ENCODE measurements at regions not wholly inside any gene's neighbourhood (a gene's known extent, or its start where the extent isn't known, plus 50 kb on each side); places are given as distances from the start of the nearest gene placed in this dataset.

DNA sequence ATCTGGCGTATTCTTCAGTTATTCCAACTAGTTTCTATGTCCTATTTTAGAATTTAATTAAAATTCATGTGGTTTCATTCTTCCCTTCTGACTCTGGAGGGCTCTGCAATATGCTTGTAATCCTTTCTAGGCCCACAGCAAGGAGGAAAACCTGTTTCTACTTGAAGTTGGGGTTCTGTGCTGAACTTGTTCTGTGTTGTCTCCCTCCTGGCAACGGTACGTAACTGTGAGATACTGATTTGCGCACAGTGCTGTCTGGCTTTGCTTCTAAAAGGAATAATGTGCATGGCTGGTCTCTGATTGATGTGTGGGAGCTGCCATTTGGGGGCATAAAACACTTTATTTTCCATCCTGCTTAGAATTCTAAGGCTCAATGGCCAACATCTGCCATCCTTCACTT lies 81.7 kb downstream of the NABP1 start:
- TF ChIP-seq, protein P1, sequence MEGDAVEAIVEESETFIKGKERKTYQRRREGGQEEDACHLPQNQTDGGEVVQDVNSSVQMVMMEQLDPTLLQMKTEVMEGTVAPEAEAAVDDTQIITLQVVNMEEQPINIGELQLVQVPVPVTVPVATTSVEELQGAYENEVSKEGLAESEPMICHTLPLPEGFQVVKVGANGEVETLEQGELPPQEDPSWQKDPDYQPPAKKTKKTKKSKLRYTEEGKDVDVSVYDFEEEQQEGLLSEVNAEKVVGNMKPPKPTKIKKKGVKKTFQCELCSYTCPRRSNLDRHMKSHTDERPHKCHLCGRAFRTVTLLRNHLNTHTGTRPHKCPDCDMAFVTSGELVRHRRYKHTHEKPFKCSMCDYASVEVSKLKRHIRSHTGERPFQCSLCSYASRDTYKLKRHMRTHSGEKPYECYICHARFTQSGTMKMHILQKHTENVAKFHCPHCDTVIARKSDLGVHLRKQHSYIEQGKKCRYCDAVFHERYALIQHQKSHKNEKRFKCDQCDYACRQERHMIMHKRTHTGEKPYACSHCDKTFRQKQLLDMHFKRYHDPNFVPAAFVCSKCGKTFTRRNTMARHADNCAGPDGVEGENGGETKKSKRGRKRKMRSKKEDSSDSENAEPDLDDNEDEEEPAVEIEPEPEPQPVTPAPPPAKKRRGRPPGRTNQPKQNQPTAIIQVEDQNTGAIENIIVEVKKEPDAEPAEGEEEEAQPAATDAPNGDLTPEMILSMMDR (IDR thresholded peaks at IDR 0.05; ENCODE audit: low read length) = no peak
- TF ChIP-seq EZH2 (IDR thresholded peaks at IDR 0.05; ENCODE audit: borderline replicate concordance, low read length) = no peak
